ENCODE measurements at regions not wholly inside any gene's neighbourhood (a gene's known extent, or its start where the extent isn't known, plus 50 kb on each side); places are given as distances from the start of the nearest gene placed in this dataset.

DNA sequence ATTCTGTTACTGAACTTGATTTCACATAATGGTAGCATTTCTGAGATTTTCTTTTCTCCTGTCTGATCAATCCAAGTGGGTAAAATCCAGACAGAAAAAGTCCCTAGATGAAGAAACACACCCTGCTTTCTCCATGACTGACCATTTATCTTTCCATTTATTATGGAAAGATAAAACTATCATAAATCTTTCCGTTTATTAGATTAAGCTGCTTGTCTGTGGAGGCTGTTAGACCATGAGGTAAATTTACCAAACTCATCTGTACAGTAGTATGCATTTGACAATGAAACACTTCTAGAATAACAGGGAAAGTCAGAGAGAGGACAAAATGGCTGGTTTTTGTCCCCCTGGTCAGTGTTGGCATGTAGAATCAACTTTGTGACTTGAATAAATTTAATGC is 491.2 kb upstream of the SEMA6A start:
- TF ChIP-seq, protein P1, sequence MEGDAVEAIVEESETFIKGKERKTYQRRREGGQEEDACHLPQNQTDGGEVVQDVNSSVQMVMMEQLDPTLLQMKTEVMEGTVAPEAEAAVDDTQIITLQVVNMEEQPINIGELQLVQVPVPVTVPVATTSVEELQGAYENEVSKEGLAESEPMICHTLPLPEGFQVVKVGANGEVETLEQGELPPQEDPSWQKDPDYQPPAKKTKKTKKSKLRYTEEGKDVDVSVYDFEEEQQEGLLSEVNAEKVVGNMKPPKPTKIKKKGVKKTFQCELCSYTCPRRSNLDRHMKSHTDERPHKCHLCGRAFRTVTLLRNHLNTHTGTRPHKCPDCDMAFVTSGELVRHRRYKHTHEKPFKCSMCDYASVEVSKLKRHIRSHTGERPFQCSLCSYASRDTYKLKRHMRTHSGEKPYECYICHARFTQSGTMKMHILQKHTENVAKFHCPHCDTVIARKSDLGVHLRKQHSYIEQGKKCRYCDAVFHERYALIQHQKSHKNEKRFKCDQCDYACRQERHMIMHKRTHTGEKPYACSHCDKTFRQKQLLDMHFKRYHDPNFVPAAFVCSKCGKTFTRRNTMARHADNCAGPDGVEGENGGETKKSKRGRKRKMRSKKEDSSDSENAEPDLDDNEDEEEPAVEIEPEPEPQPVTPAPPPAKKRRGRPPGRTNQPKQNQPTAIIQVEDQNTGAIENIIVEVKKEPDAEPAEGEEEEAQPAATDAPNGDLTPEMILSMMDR (IDR thresholded peaks at IDR 0.05): no peak
- no peak for TF ChIP-seq POLR2A (IDR thresholded peaks at IDR 0.05)
